Astrocyte of the cerebellum (primary cell): ENCODE measurements at regions not wholly inside any gene's neighbourhood (a gene's known extent, or its start where the extent isn't known, plus 50 kb on each side); places are given as distances from the start of the nearest gene placed in this dataset.

Experiments
- DNase-seq: peaks from one replicate; pipeline ENCODE4 v3.0.0-alpha.2; 2011; ENCODE audit warnings: low read depth
- H3K4me3 ChIP-seq: 2 replicates; pipeline ENCODE4 v1.5.1; 2011; ENCODE audit warnings: mild to moderate bottlenecking, low read depth, low read length, moderate library complexity
- CTCF ChIP-seq: IDR thresholded peaks from 2 replicates; pipeline ENCODE4 v1.5.1; 2012; ENCODE audit warnings: low read length, low read depth, moderate library complexity, mild to moderate bottlenecking; ENCODE audit errors: missing control alignments
- in situ Hi-C: cut with HindIII; loops from 2 replicates; pipeline ENCODE4 v1.10.0; 2017; ENCODE audit warnings: low sequenced_read_pairs

DNA sequence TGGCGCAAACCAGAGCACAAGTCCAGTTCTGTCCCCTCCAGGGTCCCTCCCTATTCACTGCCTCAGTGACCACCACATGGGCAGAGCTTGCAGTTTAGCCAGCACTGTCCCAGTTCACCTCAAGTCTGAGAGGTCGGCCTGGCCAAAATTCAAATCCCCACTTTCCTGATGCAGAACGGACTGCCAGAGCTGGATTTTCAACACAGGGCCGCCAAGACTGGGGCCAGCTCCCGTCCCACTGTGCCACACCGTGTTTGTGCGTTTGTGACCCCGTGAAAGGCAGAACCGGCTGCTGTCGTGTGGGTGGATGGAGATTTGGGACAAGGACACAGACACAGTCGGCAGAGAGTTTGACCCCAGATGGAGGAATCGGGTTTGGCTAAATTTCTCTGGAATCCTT lies 176.7 kb downstream of the URI1 start:
- H3K4me3 ChIP-seq, result no peak overlapping the region
- DNase-seq, result no peak
- in situ Hi-C loops, result no loop called here
- no peak for TF ChIP-seq CTCF

DNA sequence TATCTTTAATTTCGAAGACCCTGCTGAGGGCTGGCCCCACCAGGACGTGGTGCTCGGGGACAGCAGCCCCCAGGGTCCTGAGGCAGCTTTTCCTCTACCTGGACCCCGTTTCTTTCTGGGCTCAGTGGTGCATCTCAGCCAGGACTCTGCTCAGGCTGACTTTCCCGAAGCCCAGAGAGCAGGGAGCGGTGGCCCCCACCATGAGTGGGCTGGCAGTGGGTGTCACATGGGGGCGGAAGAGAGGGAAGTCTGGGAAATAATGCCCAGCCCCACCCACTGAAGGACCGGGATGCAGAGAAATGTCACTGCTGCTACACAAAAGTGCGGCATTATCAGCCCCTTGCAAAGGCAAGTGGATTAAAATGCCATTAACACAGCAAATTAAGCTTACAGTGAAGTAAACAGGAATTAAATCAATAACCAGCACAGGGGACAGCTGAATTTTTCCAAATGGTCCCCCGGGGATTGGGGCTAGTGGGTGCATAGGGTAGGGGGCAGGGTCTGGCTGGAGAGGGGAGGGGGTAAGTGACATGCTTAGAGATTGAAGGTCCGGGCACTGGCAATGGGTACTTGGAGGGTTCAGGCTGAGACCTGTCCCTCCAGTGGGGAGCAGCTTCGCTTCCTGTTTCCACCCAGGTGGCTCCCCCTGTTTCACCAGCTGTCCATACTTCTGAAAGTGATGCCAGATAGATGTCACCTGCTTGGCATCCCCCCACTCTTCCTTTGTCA lies 177.3 kb downstream of the URI1 start:
- no peak for TF ChIP-seq CTCF
- no peak overlapping the region for H3K4me3 ChIP-seq
- DNase-seq, result no peak
- in situ Hi-C loops, result no loop called here

GRCh38 chr19:30120860-30121484 lies 178.9 kb downstream of the URI1 start:
- in situ Hi-C loops, result no loop called here

DNA sequence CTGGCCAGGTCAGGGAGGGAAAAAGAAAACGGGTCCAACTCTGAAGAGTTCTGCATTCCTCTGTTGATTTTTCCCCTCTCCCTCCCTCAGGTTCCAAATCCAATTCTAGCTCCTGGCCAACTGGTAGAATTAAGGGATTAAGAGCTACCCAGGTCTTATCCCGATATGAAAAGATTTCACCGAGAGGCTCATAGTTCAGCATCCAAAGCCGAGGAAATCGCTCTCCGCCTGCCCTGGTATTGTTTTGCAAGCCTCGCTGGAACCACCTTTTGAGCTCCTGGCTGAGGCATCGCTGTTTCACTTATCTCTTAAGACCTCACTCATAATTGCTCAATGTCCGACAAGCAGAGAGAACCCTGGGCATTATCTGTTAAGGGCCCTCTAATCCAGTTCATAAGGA lies 180.4 kb downstream of the URI1 start:
- no peak overlapping the region for H3K4me3 ChIP-seq
- no peak for DNase-seq
- in situ Hi-C loops, result no loop called here
- TF ChIP-seq CTCF, result no peak

More at GRCh38 chr19:30120860-30121484, 178.9 kb downstream of the URI1 start:
- DNase-seq, result no peak
- no peak for TF ChIP-seq CTCF
- no peak overlapping the region for H3K4me3 ChIP-seq

- in situ Hi-C loops, result no loop called here
- no peak for TF ChIP-seq CTCF
- no peak overlapping the region for H3K4me3 ChIP-seq
- DNase-seq, result no peak
Observed at GRCh38 chr19:30123119-30123518, 181.1 kb downstream of the URI1 start.

- DNase-seq, result no peak
- no peak overlapping the region for H3K4me3 ChIP-seq
- TF ChIP-seq CTCF, result no peak
- in situ Hi-C loops, result no loop called here
Observed at GRCh38 chr19:30123611-30124010, 181.6 kb downstream of the URI1 start.
